ENCODE measurements at regions not wholly inside any gene's neighbourhood (a gene's known extent, or its start where the extent isn't known, plus 50 kb on each side); places are given as distances from the start of the nearest gene placed in this dataset.

- H2AFZ ChIP-seq (replicated peaks; ENCODE audit: low read length, poor library complexity): no peak overlapping the region
- H4K8ac ChIP-seq (ENCODE audit: low read depth in 2 of 2, low read length in 2 of 2): no peak overlapping the region
- H3K27ac ChIP-seq (ENCODE audit: insufficient read depth, low read length): no peak overlapping the region
- H3K9me3 ChIP-seq (ENCODE audit: control insufficient read depth, insufficient read depth, low read length): peaks cover 10% of the 10 kb centered on the region
- DNase-seq (no peak), ATAC-seq (ENCODE audit: low read depth) (no peak)
- H3K14ac ChIP-seq (replicated peaks; ENCODE audit: low read depth, low read length): no peak overlapping the region
- no peak overlapping the region for H4K91ac ChIP-seq (ENCODE audit: insufficient read depth, low read depth, low read length)
- in situ Hi-C loops (cut with MboI; ENCODE audit: low sequenced_read_pairs) (no loop called here), intact Hi-C loops (cut with micrococcal nuclease) (no loop called here), dilution Hi-C loops (cut with HindIII; ENCODE audit: low sequenced_read_pairs, unreplicated experiment) (no loop called here)
- POLR2A ChIA-PET (ENCODE audit: unreplicated experiment): no interaction called here
- no peak overlapping the region for H4K5ac ChIP-seq (ENCODE audit: low read depth, low read length)
- H2AK9ac ChIP-seq (replicated peaks; ENCODE audit: low read depth, low read length, poor library complexity): no peak overlapping the region
- H3K4me3 ChIP-seq (ENCODE audit: insufficient read depth, low read depth, low read length): no peak overlapping the region
- no peak overlapping the region for H3K9ac ChIP-seq (ENCODE audit: low read depth, low read length)
- BruUV-seq (replicated peaks): no TSS peak
- no CpG with 5 or more reads among the region's 5 CpGs for WGBS, 2 experiments (ENCODE audit: extremely low coverage in 2 of 2, insufficient read length in 1 of 2)
- CTCF ChIA-PET: no interaction called here
- H3K4me1 ChIP-seq (ENCODE audit: control insufficient read depth, insufficient read depth, low read length): no peaks in the 10 kb centered on the region
- no peak overlapping the region for H3K23ac ChIP-seq (ENCODE audit: low read depth, low read length)
- TF ChIP-seq SMC3 (IDR thresholded peaks at IDR 0.05; ENCODE audit: low read depth, low read length) (no peak), RCOR1 (IDR thresholded peaks at IDR 0.05; ENCODE audit: insufficient replicate concordance, low read length) (no peak), RFX5 (IDR thresholded peaks at IDR 0.05; ENCODE audit: low read depth, low read length) (no peak), MAFK (IDR thresholded peaks at IDR 0.05; ENCODE audit: low read depth, low read length) (no peak), MAZ (IDR thresholded peaks at IDR 0.05; ENCODE audit: borderline replicate concordance, low read depth, low read length) (no peak), CHD1 (IDR thresholded peaks at IDR 0.05; ENCODE audit: low read depth, low read length) (no peak)
- TF ChIP-seq, protein P1, sequence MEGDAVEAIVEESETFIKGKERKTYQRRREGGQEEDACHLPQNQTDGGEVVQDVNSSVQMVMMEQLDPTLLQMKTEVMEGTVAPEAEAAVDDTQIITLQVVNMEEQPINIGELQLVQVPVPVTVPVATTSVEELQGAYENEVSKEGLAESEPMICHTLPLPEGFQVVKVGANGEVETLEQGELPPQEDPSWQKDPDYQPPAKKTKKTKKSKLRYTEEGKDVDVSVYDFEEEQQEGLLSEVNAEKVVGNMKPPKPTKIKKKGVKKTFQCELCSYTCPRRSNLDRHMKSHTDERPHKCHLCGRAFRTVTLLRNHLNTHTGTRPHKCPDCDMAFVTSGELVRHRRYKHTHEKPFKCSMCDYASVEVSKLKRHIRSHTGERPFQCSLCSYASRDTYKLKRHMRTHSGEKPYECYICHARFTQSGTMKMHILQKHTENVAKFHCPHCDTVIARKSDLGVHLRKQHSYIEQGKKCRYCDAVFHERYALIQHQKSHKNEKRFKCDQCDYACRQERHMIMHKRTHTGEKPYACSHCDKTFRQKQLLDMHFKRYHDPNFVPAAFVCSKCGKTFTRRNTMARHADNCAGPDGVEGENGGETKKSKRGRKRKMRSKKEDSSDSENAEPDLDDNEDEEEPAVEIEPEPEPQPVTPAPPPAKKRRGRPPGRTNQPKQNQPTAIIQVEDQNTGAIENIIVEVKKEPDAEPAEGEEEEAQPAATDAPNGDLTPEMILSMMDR (conservative IDR thresholded peaks at IDR 0.05; ENCODE audit: low read depth, low read length): no peak
- TF ChIP-seq, protein P2, sequence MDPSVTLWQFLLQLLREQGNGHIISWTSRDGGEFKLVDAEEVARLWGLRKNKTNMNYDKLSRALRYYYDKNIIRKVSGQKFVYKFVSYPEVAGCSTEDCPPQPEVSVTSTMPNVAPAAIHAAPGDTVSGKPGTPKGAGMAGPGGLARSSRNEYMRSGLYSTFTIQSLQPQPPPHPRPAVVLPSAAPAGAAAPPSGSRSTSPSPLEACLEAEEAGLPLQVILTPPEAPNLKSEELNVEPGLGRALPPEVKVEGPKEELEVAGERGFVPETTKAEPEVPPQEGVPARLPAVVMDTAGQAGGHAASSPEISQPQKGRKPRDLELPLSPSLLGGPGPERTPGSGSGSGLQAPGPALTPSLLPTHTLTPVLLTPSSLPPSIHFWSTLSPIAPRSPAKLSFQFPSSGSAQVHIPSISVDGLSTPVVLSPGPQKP (IDR thresholded peaks at IDR 0.05; ENCODE audit: borderline replicate concordance, low read depth, low read length): no peak
- H2BK20ac ChIP-seq (ENCODE audit: low read depth, low read length): no peak overlapping the region
- H2BK120ac ChIP-seq (ENCODE audit: low read depth, low read length): no peak overlapping the region
- no peaks in the 10 kb centered on the region for H3K79me1 ChIP-seq (ENCODE audit: low read depth in 1 of 2, low read length in 2 of 2)
- no peak overlapping the region for H2BK5ac ChIP-seq (ENCODE audit: low read depth, low read length, poor library complexity, severe bottlenecking)
- H3K27me3 ChIP-seq (ENCODE audit: control insufficient read depth, insufficient read depth, low read length): no peaks in the 10 kb centered on the region
- H3K36me3 ChIP-seq (ENCODE audit: control insufficient read depth, insufficient read depth, low read length): no peaks in the 10 kb centered on the region
- H3K4ac ChIP-seq (ENCODE audit: low read depth, low read length): no peak overlapping the region
- H3K56ac ChIP-seq (ENCODE audit: extremely low read depth, insufficient read depth, low read length): no peak overlapping the region
- no peaks in the 10 kb centered on the region for H4K20me1 ChIP-seq (ENCODE audit: insufficient read depth, low read length)
- H3K4me2 ChIP-seq (ENCODE audit: low read depth, low read length): no peak overlapping the region
- H2BK15ac ChIP-seq (ENCODE audit: low read depth, low read length): no peak overlapping the region
- H3K18ac ChIP-seq (ENCODE audit: low read depth, low read length): no peak overlapping the region
- no peak overlapping the region for H2AK5ac ChIP-seq (ENCODE audit: low read depth, low read length)
- no peaks in the 10 kb centered on the region for H3K9me1 ChIP-seq (ENCODE audit: insufficient read depth, low read length)
These were observed 843.3 kb downstream of the GATA3 start for GRCh38 chr10:8897769-8898168.

All from IMR-90 (cell line).